Lower leg skin (tissue), 4 donors: ENCODE measurements at regions not wholly inside any gene's neighbourhood (a gene's known extent, or its start where the extent isn't known, plus 50 kb on each side); places are given as distances from the start of the nearest gene placed in this dataset.

ENCODE experiments used
- DNase-seq, 2 donors: peaks; one replicate each; pipeline ENCODE4 v3.0.0-alpha.2; 2019; ENCODE audit warnings: low spot score in 2 of 2
- H3K4me3 ChIP-seq: fragments of 200-600 bp; sonication (generic); 2 replicates; pipeline ENCODE4 v1.5.1; 2017; ENCODE audit warnings: mild to moderate bottlenecking, low read depth; ENCODE audit not compliant: poor library complexity, severe bottlenecking
- POLR2A ChIP-seq, 2 donors: fragments of 450-650 bp; IDR thresholded peaks; one replicate each; pipeline ENCODE4 v1.6.1; 2016 to 2017; ENCODE audit warnings: antibody characterized with exemption in 2 of 2, mild to moderate bottlenecking in 1 of 2, moderate library complexity in 1 of 2
- whole genome bisulfite sequencing, 2 donors: methylation state at CpG; one replicate each; pipeline ENCODE4 v1.1.5; 2018; 5-methylcytosine and 5-hydroxymethylcytosine counted together
- intact Hi-C: fragments of 100-400 bp; cut with DNase I; formaldehyde crosslinking; loops from one replicate; pipeline ENCODE4 v1.15.0; 2023; ENCODE audit warnings: low total_unique reads
- TF ChIP-seq, protein P1 (sequence below), 3 donors: fragments of 450-650 bp; IDR thresholded peaks; one replicate each; pipeline ENCODE4 v1.5.1; 2016; ENCODE audit warnings: antibody characterized with exemption in 3 of 3, mild to moderate bottlenecking in 3 of 3, moderate library complexity in 2 of 3

DNA sequence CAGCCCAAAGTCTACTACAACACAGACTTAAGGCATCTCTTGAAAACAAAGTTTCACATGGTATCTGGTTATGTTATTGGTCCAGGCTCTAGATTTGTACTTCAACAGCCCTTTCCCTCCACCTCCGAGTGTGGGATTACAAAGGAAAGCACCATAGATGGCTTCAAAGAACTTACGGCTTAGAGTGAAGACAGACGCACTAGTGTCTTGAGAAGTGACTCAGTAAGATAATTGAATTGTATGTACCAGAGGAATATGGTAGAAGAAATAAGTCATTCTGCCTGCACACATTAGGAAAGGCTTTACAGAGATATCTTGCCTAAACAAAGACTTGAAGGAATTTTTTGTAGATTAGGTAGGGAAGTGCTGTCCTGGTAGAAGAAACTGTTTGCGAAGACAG is 392.3 kb upstream of the TNP1 start:
- intact Hi-C loops, result no loop called here
- no peak for TF ChIP-seq POLR2A (IDR thresholded peaks at IDR 0.05)
- TF ChIP-seq, protein P1, sequence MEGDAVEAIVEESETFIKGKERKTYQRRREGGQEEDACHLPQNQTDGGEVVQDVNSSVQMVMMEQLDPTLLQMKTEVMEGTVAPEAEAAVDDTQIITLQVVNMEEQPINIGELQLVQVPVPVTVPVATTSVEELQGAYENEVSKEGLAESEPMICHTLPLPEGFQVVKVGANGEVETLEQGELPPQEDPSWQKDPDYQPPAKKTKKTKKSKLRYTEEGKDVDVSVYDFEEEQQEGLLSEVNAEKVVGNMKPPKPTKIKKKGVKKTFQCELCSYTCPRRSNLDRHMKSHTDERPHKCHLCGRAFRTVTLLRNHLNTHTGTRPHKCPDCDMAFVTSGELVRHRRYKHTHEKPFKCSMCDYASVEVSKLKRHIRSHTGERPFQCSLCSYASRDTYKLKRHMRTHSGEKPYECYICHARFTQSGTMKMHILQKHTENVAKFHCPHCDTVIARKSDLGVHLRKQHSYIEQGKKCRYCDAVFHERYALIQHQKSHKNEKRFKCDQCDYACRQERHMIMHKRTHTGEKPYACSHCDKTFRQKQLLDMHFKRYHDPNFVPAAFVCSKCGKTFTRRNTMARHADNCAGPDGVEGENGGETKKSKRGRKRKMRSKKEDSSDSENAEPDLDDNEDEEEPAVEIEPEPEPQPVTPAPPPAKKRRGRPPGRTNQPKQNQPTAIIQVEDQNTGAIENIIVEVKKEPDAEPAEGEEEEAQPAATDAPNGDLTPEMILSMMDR (IDR thresholded peaks at IDR 0.05), result no peak
- no peak for DNase-seq
- 92 to 99% methylated on average over 4 of the region's 4 CpGs for WGBS, 2 donors
- no peak overlapping the region for H3K4me3 ChIP-seq

DNA sequence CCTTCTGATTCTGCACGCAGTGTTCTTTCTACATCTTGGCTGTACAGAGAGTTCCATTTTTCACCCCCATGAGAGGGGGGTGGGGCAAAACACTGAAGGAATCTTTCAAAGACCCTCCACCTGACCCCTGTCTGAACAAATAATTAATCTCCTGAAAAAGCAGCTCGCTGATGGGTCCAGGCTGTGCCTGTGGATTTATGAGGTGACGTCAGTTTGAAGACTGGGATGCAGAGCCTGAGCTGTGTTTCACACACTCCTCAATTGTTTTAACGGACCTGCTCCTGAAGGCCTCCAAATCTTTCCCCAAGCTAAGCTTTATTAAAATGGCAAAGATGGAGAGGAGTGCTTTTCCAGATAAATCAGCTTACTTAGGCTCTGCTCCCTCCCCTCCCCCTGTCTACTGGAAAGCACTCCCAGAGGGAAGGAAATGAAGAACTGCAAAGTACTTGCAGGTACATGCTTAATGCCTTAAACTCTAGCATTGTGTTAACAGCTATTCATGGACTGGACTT is 390.2 kb upstream of the TNP1 start:
- no peak for DNase-seq
- WGBS, 2 donors, result 80% methylated on average over 4 of the region's 4 CpGs
- H3K4me3 ChIP-seq, result no peak overlapping the region
- TF ChIP-seq POLR2A (IDR thresholded peaks at IDR 0.05), result no peak
- TF ChIP-seq, protein P1 (IDR thresholded peaks at IDR 0.05), result no peak
- intact Hi-C loops, result no loop called here

DNA sequence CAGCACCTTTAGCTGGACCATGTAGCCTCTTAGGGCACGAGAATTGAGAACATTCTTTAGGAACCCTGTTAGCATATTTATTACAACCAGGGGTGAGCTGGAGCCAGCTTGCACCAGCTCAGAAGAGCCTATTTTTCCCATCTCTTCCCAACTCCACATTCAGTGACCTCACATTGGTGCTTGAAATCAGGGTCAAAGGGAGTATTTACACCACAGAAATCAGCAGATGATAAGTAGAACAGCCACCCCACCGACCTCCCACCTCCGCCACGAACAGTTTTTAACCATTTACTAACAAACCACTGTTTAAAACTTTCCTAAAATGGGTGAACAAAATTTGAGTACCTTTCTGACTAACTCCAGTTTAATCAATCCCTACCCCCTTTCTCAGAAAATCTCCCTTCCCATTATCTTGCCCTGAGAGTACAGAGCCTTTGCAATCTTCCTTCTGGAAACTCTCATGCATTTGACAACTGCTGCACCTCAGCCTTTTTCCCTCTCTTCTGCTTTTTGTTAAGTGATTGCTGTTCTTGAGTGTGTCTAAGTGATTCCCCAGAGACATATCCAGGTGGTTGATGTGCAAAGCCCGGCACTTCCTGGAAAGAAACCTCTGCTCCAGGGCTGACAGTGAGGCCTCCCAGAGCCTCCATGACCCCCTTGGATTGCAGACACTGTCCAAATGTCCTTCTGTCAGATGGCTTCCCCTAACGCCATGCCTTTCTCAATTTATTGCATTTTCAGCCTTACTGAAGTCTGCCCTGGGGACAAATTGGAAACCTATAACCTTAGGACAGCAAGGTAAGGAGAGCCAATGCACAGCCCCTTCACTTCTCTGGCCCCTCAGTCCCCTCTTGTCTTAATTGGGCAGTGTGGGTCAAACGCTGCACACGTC is 389.5 kb upstream of the TNP1 start:
- intact Hi-C loops, result no loop called here
- WGBS, 2 donors, result 77 to 81% methylated on average over 8 of the region's 8 CpGs
- TF ChIP-seq, protein P1 (IDR thresholded peaks at IDR 0.05), result no peak
- no peak for TF ChIP-seq POLR2A (IDR thresholded peaks at IDR 0.05)
- no peak overlapping the region for H3K4me3 ChIP-seq
- DNase-seq, result no peak

DNA sequence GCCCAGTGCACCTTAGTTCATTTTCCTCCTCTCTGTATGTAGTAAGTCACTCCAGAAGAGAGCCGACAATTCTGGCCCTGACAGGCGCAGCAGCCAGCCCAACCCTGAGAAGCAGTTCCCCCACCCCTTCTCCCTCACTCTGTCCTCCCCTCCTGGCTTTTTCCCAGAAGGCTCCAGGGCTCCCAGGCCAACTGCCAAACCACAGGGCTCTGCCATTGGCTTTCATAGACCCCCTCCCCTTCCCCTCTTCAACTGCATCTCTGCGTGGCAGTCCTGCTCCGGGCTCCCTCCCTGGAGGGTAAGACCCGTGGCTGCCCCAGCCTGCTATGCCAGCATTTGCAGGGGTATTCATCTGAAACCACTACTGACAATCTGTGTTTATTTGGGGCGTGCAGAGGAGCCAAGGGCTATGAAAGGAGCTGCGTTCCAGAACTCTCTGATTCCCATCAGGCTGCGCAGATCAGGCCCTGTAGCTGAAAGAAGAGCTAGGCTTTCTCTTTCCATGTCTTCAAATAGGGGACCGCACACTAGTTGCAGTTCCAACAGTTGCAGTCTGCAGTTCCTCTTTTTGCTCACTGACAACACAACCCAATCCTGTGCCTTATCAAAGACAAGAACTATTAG is 388.6 kb upstream of the TNP1 start:
- 22 to 25% methylated on average over 9 of the region's 9 CpGs for WGBS, 2 donors
- peak; percentile 37 to 89 for DNase-seq
- intact Hi-C loops, result no loop called here
- no peak overlapping the region for H3K4me3 ChIP-seq
- TF ChIP-seq, protein P1 (IDR thresholded peaks at IDR 0.05), result no peak
- no peak for TF ChIP-seq POLR2A (IDR thresholded peaks at IDR 0.05)

DNA sequence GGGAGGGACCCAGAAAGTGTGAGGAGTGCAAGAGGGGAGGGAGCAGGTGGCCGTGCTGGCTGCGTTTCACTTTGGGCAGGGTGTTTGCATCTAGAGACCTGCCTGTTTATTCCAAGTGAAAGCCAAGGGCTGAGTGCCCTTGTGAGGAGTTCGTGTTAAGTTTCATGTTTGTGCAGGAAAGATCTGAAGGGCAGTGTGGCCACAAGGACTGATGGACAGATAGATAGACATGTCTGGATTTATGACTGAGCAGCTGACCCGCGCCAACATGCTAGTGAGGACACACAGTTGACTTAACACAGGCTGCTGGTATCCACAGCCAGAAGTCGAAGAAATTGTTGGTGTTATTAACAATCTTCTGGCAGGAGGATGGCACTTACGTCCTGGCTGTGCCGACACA is 387.6 kb upstream of the TNP1 start:
- 52 to 53% methylated on average over 8 of the region's 8 CpGs for WGBS, 2 donors
- TF ChIP-seq POLR2A (IDR thresholded peaks at IDR 0.05), result no peak
- TF ChIP-seq, protein P1 (IDR thresholded peaks at IDR 0.05), result no peak
- H3K4me3 ChIP-seq, result no peak overlapping the region
- DNase-seq, result no peak
- intact Hi-C loops, result no loop called here
